Thoracic aorta (tissue), 2 donors: ENCODE measurements at regions not wholly inside any gene's neighbourhood (a gene's known extent, or its start where the extent isn't known, plus 50 kb on each side); places are given as distances from the start of the nearest gene placed in this dataset.

ENCODE experiments used
- ATAC-seq: fragments of 150-250 bp; one replicate; pipeline ENCODE4 v1.8.0; 2017; ENCODE audit warnings: low read depth; ENCODE audit not compliant: insufficient number of reproducible peaks, low FRiP score
- DNase-seq: peaks from one replicate; pipeline ENCODE4 v3.0.0-alpha.2; 2020; ENCODE audit warnings: low spot score
- H3K27ac ChIP-seq, 2 donors: fragments of 200-600 bp; sonication (generic); 1 replicate in 1 of 2; 2 replicates in 1 of 2; pipeline ENCODE4 v1.5.1; 2016; ENCODE audit warnings: mild to moderate bottlenecking in 2 of 2, moderate library complexity in 2 of 2
- H3K27me3 ChIP-seq: fragments of 200-600 bp; sonication (generic); replicated peaks from 2 replicates; pipeline ENCODE4 v1.6.0; 2016; ENCODE audit warnings: mild to moderate bottlenecking; ENCODE audit not compliant: insufficient read depth
- H3K36me3 ChIP-seq: fragments of 200-600 bp; sonication (generic); one replicate; pipeline ENCODE4 v1.5.1; 2016
- H3K4me1 ChIP-seq, 2 donors: fragments of 200-600 bp; sonication (generic); 1 replicate in 1 of 2; 2 replicates in 1 of 2; pipeline versions ENCODE4 v1.5.1 to v1.6.0; 2016; ENCODE audit warnings: low read depth in 2 of 2, mild to moderate bottlenecking in 1 of 2; ENCODE audit not compliant: control insufficient read depth in 1 of 2
- H3K4me3 ChIP-seq: fragments of 200-600 bp; sonication (generic); 2 replicates; pipeline ENCODE4 v1.5.1; 2016; ENCODE audit warnings: mild to moderate bottlenecking
- H3K9me3 ChIP-seq: fragments of 200-600 bp; sonication (generic); 2 replicates; pipeline ENCODE4 v1.5.1; 2016
- CTCF ChIP-seq: fragments of 200-600 bp; sonication (generic); IDR thresholded peaks from one replicate; pipeline ENCODE4 v1.5.1; 2019; ENCODE audit warnings: antibody characterized with exemption

DNA sequence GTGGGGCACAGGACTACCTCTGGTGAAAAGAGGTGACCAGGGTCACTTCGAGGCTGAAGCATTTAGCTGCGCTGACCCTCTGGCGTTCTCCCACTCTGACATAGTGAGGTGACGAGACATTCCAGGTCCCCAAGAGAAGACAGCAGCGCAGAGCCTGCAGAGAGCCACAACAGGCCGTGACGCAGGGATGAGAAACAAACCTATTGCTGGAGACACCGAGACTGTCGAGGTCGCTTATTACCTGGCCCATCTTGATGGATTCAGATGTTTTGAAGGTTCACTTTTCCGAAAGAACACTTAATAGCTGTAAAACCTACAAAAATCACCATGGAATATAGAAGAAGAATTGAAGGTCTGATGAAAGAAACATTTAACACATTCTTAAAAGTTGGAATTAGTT, 466.3 kb downstream of the NR2F2 start:
- no peak for TF ChIP-seq CTCF
- Histone ChIP-seq H3K27me3 (no peaks in the 10 kb centered on the region), H3K4me1 (no peaks in the 10 kb centered on the region), H3K9me3 (no peaks in the 10 kb centered on the region), H3K27ac (no peak overlapping the region), H3K36me3 (no peaks in the 10 kb centered on the region), H3K4me3 (no peak overlapping the region)
- DNase-seq, result no peak
- ATAC-seq, result no peak

- DNase-seq (no peak), ATAC-seq (no peak)
- Histone ChIP-seq H3K36me3 (no peaks in the 10 kb centered on the region), H3K27ac (no peak overlapping the region), H3K9me3 (no peaks in the 10 kb centered on the region), H3K4me3 (no peak overlapping the region), H3K4me1 (no peaks in the 10 kb centered on the region), H3K27me3 (no peaks in the 10 kb centered on the region)
- TF ChIP-seq CTCF, result no peak
These were observed 471.2 kb downstream of the NR2F2 start for GRCh38 chr15:96801576-96802150.

DNA sequence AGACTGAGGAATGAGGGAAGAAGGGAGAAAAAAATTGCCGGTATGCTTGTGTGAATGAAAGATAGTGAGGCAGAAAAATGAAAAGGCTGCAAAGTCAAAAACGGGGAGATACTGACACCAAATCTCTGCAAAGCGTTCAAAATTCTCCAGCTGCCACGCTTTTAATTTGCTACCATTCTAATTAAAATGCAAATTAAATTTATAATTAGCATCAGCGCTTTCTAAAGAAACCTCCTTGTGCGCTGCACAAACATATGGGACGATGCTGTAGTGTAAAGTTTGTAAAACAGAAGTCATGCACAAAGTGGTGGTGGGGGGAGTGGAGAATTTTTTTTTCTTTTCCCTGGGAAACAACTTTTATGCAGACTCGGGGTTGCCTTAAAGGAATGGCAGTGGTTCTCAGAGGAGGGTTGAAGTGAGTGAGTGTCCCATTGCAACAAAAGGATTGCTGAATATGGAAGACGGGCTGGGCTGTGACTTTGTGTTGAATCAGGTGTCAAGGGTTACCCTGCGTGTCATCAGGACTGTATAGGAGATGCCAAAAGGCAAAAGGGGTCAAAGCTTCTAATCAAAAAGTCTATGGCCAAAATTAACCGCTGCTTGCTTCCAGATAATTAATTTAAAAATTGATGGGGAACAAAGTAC, 472.2 kb downstream of the NR2F2 start:
- Histone ChIP-seq H3K4me3 (no peak overlapping the region), H3K36me3 (no peaks in the 10 kb centered on the region), H3K9me3 (no peaks in the 10 kb centered on the region), H3K27me3 (no peaks in the 10 kb centered on the region), H3K4me1 (no peaks in the 10 kb centered on the region), H3K27ac (no peak overlapping the region)
- DNase-seq (no peak), ATAC-seq (no peak)
- no peak for TF ChIP-seq CTCF

DNA sequence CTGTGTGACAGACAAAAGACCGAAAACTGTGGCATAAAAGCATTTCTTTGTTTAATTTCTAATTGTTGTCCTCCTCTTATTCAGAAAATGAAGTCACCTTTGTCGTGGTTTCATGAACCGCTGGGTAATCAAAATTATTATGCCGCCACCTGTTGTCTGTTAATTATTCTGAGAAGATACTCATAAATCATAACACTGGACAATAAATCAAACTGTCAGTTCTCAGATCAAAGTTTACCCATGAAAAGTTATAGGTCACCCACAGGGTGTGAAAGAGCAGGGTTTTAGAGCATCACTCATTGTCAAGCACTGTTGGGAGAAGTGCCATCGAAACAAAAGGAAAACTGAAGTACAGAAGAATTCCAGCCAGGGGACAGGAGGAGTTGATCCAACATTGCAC, 474.3 kb downstream of the NR2F2 start:
- ATAC-seq (no peak), DNase-seq (no peak)
- Histone ChIP-seq H3K27ac (no peak overlapping the region), H3K4me1 (no peaks in the 10 kb centered on the region), H3K27me3 (no peaks in the 10 kb centered on the region), H3K4me3 (no peak overlapping the region), H3K36me3 (no peaks in the 10 kb centered on the region), H3K9me3 (no peaks in the 10 kb centered on the region)
- no peak for TF ChIP-seq CTCF

DNA sequence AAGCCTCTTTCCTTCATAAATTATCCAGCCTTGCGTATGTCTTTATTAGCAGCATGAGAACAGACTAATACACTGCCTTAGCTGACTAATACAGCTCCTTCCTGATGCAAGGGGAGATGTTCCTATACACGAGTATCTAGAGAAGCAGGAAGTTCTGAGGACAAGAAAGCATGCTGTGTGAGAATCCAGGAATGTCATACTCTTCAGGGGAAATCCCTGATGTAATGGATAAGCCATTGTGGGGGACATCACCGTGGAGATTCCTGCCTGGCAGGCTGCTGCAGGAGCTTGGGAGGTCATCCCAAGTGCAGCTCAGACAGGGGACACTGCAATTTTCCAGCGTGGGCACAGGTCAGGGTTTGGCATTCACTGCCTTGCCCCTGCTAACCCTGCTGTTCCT, 476.9 kb downstream of the NR2F2 start:
- no peaks in the 10 kb centered on the region for H3K27me3 ChIP-seq

More for the DNA sequence above, 476.9 kb downstream of the NR2F2 start:
- no peak overlapping the region for H3K27ac ChIP-seq
- DNase-seq, result no peak
- H3K4me3 ChIP-seq, result no peak overlapping the region
- no peak for ATAC-seq
- no peaks in the 10 kb centered on the region for H3K9me3 ChIP-seq
- TF ChIP-seq CTCF, result no peak
- H3K4me1 ChIP-seq, result no peaks in the 10 kb centered on the region
- H3K36me3 ChIP-seq, result no peaks in the 10 kb centered on the region
